K562 (cell line): ENCODE measurements at regions not wholly inside any gene's neighbourhood (a gene's known extent, or its start where the extent isn't known, plus 50 kb on each side); places are given as distances from the start of the nearest gene placed in this dataset.
A peak's percentile ranks its signal among the peaks of the same experiment; 100 is the strongest.

Experiments
- ATAC-seq: fragments of 200-7000 bp; cut with Tn5 transposase; 3 replicates; pipeline ENCODE4 v1.9.1; 2020; ENCODE audit warnings: moderate library complexity
- BruUV-seq: library from RNA; stranded (reverse); fragments of 400-500 nt; replicated peaks from 2 replicates; lab custom pipeline; 2021; lab: Mats Ljungman, UMichigan
- CTCF ChIA-PET: fragments of 300-600 bp; formaldehyde crosslinking; extraction: SDS; loops from one replicate; lab custom pipeline; 2021; ENCODE audit warnings: low intra/inter-chr PET ratio; lab: Yijun Ruan, JAX
- POLR2A ChIA-PET: fragments of 300-600, 350-650 bp; sonication (Branson Sonifier 250); formaldehyde crosslinking; extraction: SDS; loops from one replicate; lab custom pipeline; 2021; ENCODE audit warnings: antibody characterized with exemption, inconsistent platforms; lab: Yijun Ruan, JAX
- DNase-seq, 4 experiments: peaks; one replicate each; pipeline versions ENCODE4 v3.0.0 to v3.0.0-alpha.2; 2011 to 2018; ENCODE audit warnings: low spot score in 3 of 4, mixed read lengths in 3 of 4; ENCODE audit errors: extremely low read depth in 1 of 4
- FAIRE-seq: peaks from 2 replicates; lab custom pipeline; 2011; peaks lifted over from hg19 to GRCh38; lab: Jason Lieb, UNC
- H2AFZ ChIP-seq: 2 replicates; pipeline ENCODE4 v1.6.0; 2011; ENCODE audit warnings: low read depth, low read length, control low read depth, inconsistent platforms
- H3K27ac ChIP-seq: fragments of 200-600 bp; 3 replicates; pipeline ENCODE4 v1.8.0; 2011; ENCODE audit warnings: low read depth, mild to moderate bottlenecking, control low read depth, inconsistent platforms, low read length, moderate library complexity, mixed read lengths; ENCODE audit errors: extremely low read depth
- H3K27me3 ChIP-seq, 2 experiments: fragments of 300-600 bp in 1 of 2; 2 replicates in 1 of 2; 3 replicates in 1 of 2; pipeline versions ENCODE4 v1.6.0 to v1.8.0; 2011; ENCODE audit warnings: inconsistent platforms in 2 of 2, low read length in 2 of 2, mild to moderate bottlenecking in 1 of 2, mixed read lengths in 1 of 2, moderate library complexity in 1 of 2; ENCODE audit not compliant: control insufficient read depth in 2 of 2, insufficient read depth in 2 of 2
- H3K36me3 ChIP-seq: fragments of 300-600 bp; 3 replicates; pipeline ENCODE4 v1.8.0; 2011; ENCODE audit warnings: mild to moderate bottlenecking, low read length, inconsistent platforms; ENCODE audit not compliant: control insufficient read depth, insufficient read depth
- H3K4me1 ChIP-seq, 2 experiments: fragments of 200-600 bp in 1 of 2; replicated peaks in 1 of 2; 2 replicates in 1 of 2; 3 replicates in 1 of 2; pipeline versions ENCODE4 v1.5.1 to v1.8.0; 2011; ENCODE audit warnings: inconsistent platforms in 2 of 2, low read length in 2 of 2, mild to moderate bottlenecking in 1 of 2, mixed read lengths in 1 of 2, moderate library complexity in 1 of 2; ENCODE audit not compliant: control insufficient read depth in 2 of 2, insufficient read depth in 2 of 2
- H3K4me2 ChIP-seq: 2 replicates; pipeline ENCODE4 v1.6.1; 2011; ENCODE audit warnings: low read length, control low read depth, inconsistent platforms, mixed read lengths; ENCODE audit not compliant: insufficient read depth
- H3K4me3 ChIP-seq: fragments of 200-600 bp; sonication (generic), shearing (Covaris generic); 2 replicates; pipeline ENCODE4 v1.5.1; 2016; ENCODE audit warnings: control low read depth, inconsistent platforms
- H3K79me2 ChIP-seq: fragments of 200-600 bp; 3 replicates; pipeline ENCODE4 v1.8.0; 2011; ENCODE audit warnings: low read length, inconsistent platforms; ENCODE audit not compliant: control insufficient read depth, insufficient read depth
- H3K9ac ChIP-seq, 2 experiments: 2 replicates each; pipeline versions ENCODE4 v1.6.0 to v1.6.1; 2011; ENCODE audit warnings: low read depth in 2 of 2, low read length in 2 of 2, control low read depth in 1 of 2, inconsistent platforms in 1 of 2, mild to moderate bottlenecking in 1 of 2, mixed read lengths in 1 of 2; ENCODE audit not compliant: insufficient read depth in 1 of 2
- H3K9me1 ChIP-seq: one replicate; pipeline ENCODE4 v1.6.0; 2011; ENCODE audit warnings: inconsistent platforms, mild to moderate bottlenecking, low read length, moderate library complexity; ENCODE audit not compliant: control insufficient read depth, insufficient read depth
- H3K9me3 ChIP-seq: replicated peaks from 2 replicates; pipeline ENCODE4 v1.5.1; 2011; ENCODE audit warnings: low read depth, low read length, inconsistent platforms; ENCODE audit not compliant: control insufficient read depth, insufficient read depth
- H4K20me1 ChIP-seq: replicated peaks from 2 replicates; pipeline ENCODE4 v1.6.1; 2011; ENCODE audit warnings: low read length, inconsistent platforms, mixed read lengths; ENCODE audit not compliant: control insufficient read depth, insufficient read depth
- BCOR ChIP-seq: fragments of 450-650 bp; IDR thresholded peaks from 2 replicates; pipeline ENCODE4 v1.6.1; 2016
- CCAR2 ChIP-seq: fragments of 200-400 bp; formaldehyde crosslinking; IDR thresholded peaks from 2 replicates; pipeline ENCODE4 v1.6.1; 2017; ENCODE audit warnings: mild to moderate bottlenecking, low read depth, low read length
- GTF3C2 ChIP-seq: IDR thresholded peaks from 3 replicates; pipeline ENCODE4 v1.6.1; 2011; ENCODE audit warnings: borderline replicate concordance, mild to moderate bottlenecking, moderate library complexity; ENCODE audit not compliant: insufficient read length; ENCODE audit errors: extremely low read depth
- HDAC2 ChIP-seq: fragments of 450-650 bp; IDR thresholded peaks from 2 replicates; pipeline ENCODE4 v1.6.1; 2016; ENCODE audit warnings: mild to moderate bottlenecking
- KDM1A ChIP-seq, 2 experiments: fragments of 450-650 bp; IDR thresholded peaks; 2 replicates each; pipeline ENCODE4 v1.6.1; 2016; ENCODE audit warnings: mild to moderate bottlenecking in 2 of 2
- KHSRP ChIP-seq: fragments of 450-650 bp; IDR thresholded peaks from 2 replicates; pipeline ENCODE4 v1.6.1; 2017
- PHF20 ChIP-seq: fragments of 450-650 bp; IDR thresholded peaks from 2 replicates; pipeline ENCODE4 v1.6.1; 2018; ENCODE audit not compliant: partially characterized antibody
- RBM39 ChIP-seq: fragments of 200-400 bp; formaldehyde crosslinking; optimal IDR thresholded peaks from 2 replicates; pipeline ENCODE3; 2018; ENCODE audit warnings: low read depth, low read length
- RUNX1 ChIP-seq: sonication (generic); IDR thresholded peaks from 2 replicates; pipeline ENCODE4 v1.6.1; 2016; ENCODE audit warnings: antibody characterized with exemption, low read depth
- ZBTB1 ChIP-seq: sonication (generic); formaldehyde crosslinking; IDR thresholded peaks from 2 replicates; pipeline ENCODE4 v1.8.1; 2023; ENCODE audit warnings: missing genetic modification reagents, low read depth, mild to moderate bottlenecking, borderline replicate concordance
- ZNF212 ChIP-seq: fragments of 450-650 bp; formaldehyde crosslinking; IDR thresholded peaks from 2 replicates; pipeline ENCODE4 v1.4.0; 2020; ENCODE audit warnings: mild to moderate bottlenecking
- ZNF239 ChIP-seq: fragments of 250-450 bp; sonication (Bioruptor Pico); IDR thresholded peaks from 2 replicates; pipeline ENCODE4 v1.4.0; 2020; ENCODE audit warnings: mild to moderate bottlenecking
- ZNF436 ChIP-seq: fragments of 250-450, 450-650 bp; sonication (Bioruptor Pico); formaldehyde crosslinking; IDR thresholded peaks from 2 replicates; pipeline ENCODE4 v1.7.0; 2020; ENCODE audit warnings: mild to moderate bottlenecking
- ZNF668 ChIP-seq: fragments of 250-450 bp; sonication (Bioruptor Pico); IDR thresholded peaks from 2 replicates; pipeline ENCODE4 v1.8.0; 2022; ENCODE audit warnings: mild to moderate bottlenecking, inconsistent platforms
- WGBS: fragments of 100-300 bp; shearing (Covaris generic); methylation state at CpG from one replicate; pipeline ENCODE4 v1.1.6; 2016; ENCODE audit warnings: low coverage, mixed read lengths; ENCODE audit not compliant: insufficient coverage; ENCODE audit errors: missing lambda C conversion rate; 5-methylcytosine and 5-hydroxymethylcytosine counted together
- in situ Hi-C: fragments of 300-500 bp; cut with MboI; formaldehyde crosslinking; loops from 4 replicates; pipeline ENCODE4 v1.15.0; 2018; ENCODE audit warnings: inconsistent platforms, mixed read lengths
- intact Hi-C: fragments of 100-400 bp; cut with micrococcal nuclease; formaldehyde crosslinking; loops from 2 replicates; pipeline ENCODE4 v1.14.2; 2022
- TF ChIP-seq, protein P1 (sequence below): sonication (generic); formaldehyde crosslinking; IDR thresholded peaks from 2 replicates; pipeline ENCODE4 v1.8.0; 2023; ENCODE audit warnings: mild to moderate bottlenecking, missing genetic modification reagents

GRCh38 chr19:5224480-5224879 lies 116.1 kb downstream of the PTPRS start:
- Histone ChIP-seq H3K4me1 (peaks cover 0 to 18% of the 10 kb centered on the region in 2 experiments; a peak in 2 of 5 replicates), H2AFZ (no peak overlapping the region), H4K20me1 (0 out of 2 replicates have a peak, but pooled peaks cover 5% of the 10 kb centered on the region), H3K79me2 (no peaks in the 10 kb centered on the region), H3K9me1 (no peaks in the 10 kb centered on the region), H3K4me3 (no peak overlapping the region), H3K36me3 (peaks cover 3% of the 10 kb centered on the region; the same call in 1 of the 3 replicates), H3K9me3 (no peaks in the 10 kb centered on the region), H3K27ac (no peak overlapping the region), H3K9ac (no peak overlapping the region), H3K4me2 (no peak overlapping the region), H3K27me3 (no peaks in the 10 kb centered on the region)
- intact Hi-C loops (no loop called here), in situ Hi-C loops (no loop called here)
- FAIRE-seq (no peak), DNase-seq (no peak), ATAC-seq (no peak)
- ChIA-PET POLR2A (interaction anchor here (1.0 kb wide), 1 partner anchor 12 kb away, joined by 3 read pairs; no protein-coding TSS in a partner anchor), CTCF (no interaction called here)
- 63% methylated on average over 6 of the region's 6 CpGs for WGBS
- no TSS peak for BruUV-seq
- no peak for TF ChIP-seq RUNX1
- TF ChIP-seq, protein P1, sequence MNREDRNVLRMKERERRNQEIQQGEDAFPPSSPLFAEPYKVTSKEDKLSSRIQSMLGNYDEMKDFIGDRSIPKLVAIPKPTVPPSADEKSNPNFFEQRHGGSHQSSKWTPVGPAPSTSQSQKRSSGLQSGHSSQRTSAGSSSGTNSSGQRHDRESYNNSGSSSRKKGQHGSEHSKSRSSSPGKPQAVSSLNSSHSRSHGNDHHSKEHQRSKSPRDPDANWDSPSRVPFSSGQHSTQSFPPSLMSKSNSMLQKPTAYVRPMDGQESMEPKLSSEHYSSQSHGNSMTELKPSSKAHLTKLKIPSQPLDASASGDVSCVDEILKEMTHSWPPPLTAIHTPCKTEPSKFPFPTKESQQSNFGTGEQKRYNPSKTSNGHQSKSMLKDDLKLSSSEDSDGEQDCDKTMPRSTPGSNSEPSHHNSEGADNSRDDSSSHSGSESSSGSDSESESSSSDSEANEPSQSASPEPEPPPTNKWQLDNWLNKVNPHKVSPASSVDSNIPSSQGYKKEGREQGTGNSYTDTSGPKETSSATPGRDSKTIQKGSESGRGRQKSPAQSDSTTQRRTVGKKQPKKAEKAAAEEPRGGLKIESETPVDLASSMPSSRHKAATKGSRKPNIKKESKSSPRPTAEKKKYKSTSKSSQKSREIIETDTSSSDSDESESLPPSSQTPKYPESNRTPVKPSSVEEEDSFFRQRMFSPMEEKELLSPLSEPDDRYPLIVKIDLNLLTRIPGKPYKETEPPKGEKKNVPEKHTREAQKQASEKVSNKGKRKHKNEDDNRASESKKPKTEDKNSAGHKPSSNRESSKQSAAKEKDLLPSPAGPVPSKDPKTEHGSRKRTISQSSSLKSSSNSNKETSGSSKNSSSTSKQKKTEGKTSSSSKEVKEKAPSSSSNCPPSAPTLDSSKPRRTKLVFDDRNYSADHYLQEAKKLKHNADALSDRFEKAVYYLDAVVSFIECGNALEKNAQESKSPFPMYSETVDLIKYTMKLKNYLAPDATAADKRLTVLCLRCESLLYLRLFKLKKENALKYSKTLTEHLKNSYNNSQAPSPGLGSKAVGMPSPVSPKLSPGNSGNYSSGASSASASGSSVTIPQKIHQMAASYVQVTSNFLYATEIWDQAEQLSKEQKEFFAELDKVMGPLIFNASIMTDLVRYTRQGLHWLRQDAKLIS: no peak
- TF ChIP-seq KHSRP: no peak
- TF ChIP-seq KDM1A (IDR thresholded peaks at IDR 0.05): peak; percentile 60 to 81; a peak in 3 of 4 replicates
- TF ChIP-seq ZNF436 (CRISPR knock-in tag): peak; percentile 74; the same call in 1 of the 2 replicates
- TF ChIP-seq HDAC2: 0 out of 2 replicates have a peak, but pooled peaks have one; percentile 40
- peak; percentile 99 for TF ChIP-seq ZNF239 (CRISPR knock-in tag)
- TF ChIP-seq ZNF668 (CRISPR knock-in tag): no peak
- TF ChIP-seq CCAR2: no peak
- TF ChIP-seq ZNF212 (CRISPR knock-in tag): no peak
- no peak for TF ChIP-seq ZBTB1 (CRISPR knock-in tag)
- TF ChIP-seq PHF20: no peak
- no peak for TF ChIP-seq RBM39
- TF ChIP-seq BCOR: peak; percentile 92
- TF ChIP-seq GTF3C2: no peak
